ENCODE measurements at regions not wholly inside any gene's neighbourhood (a gene's known extent, or its start where the extent isn't known, plus 50 kb on each side); places are given as distances from the start of the nearest gene placed in this dataset.

GRCh38 chr12:93208011-93208410 lies 169.7 kb upstream of the NUDT4 start:
- DNase-seq (ENCODE audit: low spot score) = no peak
- Histone ChIP-seq H3K27ac (no peak overlapping the region), H3K4me3 (no peak overlapping the region)
- TF ChIP-seq CTCF (IDR thresholded peaks at IDR 0.05) = no peak

GRCh38 chr12:93214523-93215289 lies 163.0 kb upstream of the NUDT4 start:
- no peak for DNase-seq (ENCODE audit: low spot score)
- no peak for TF ChIP-seq CTCF (IDR thresholded peaks at IDR 0.05)
- Histone ChIP-seq H3K27ac (no peak overlapping the region), H3K4me3 (no peak overlapping the region)

GRCh38 chr12:93215290-93215678 lies 162.4 kb upstream of the NUDT4 start:
- TF ChIP-seq CTCF (IDR thresholded peaks at IDR 0.05) = no peak
- H3K27ac ChIP-seq = no peak overlapping the region
- no peak for DNase-seq (ENCODE audit: low spot score)

GRCh38 chr12:93219947-93220346 lies 157.8 kb upstream of the NUDT4 start:
- DNase-seq (ENCODE audit: low spot score) = no peak

More at GRCh38 chr12:93215290-93215678, 162.4 kb upstream of the NUDT4 start:
- no peak overlapping the region for H3K4me3 ChIP-seq

GRCh38 chr12:93221841-93222240 lies 155.9 kb upstream of the NUDT4 start:
- no peak overlapping the region for H3K27ac ChIP-seq
- no peak overlapping the region for H3K4me3 ChIP-seq
- no peak for DNase-seq (ENCODE audit: low spot score)
- TF ChIP-seq CTCF (IDR thresholded peaks at IDR 0.05) = no peak

More at GRCh38 chr12:93219947-93220346, 157.8 kb upstream of the NUDT4 start:
- Histone ChIP-seq H3K27ac (no peak overlapping the region), H3K4me3 (no peak overlapping the region)
- TF ChIP-seq CTCF (IDR thresholded peaks at IDR 0.05) = no peak

GRCh38 chr12:93223440-93224426 lies 154.0 kb upstream of the NUDT4 start:
- Histone ChIP-seq H3K4me3 (no peak overlapping the region), H3K27ac (no peak overlapping the region)
- no peak for DNase-seq (ENCODE audit: low spot score)
- TF ChIP-seq CTCF (IDR thresholded peaks at IDR 0.05) = no peak
